MM.1S (cell line): ENCODE measurements at regions not wholly inside any gene's neighbourhood (a gene's known extent, or its start where the extent isn't known, plus 50 kb on each side); places are given as distances from the start of the nearest gene placed in this dataset.

ENCODE experiments used
- DNase-seq: peaks from one replicate; pipeline ENCODE4 v3.0.0-alpha.2; 2015
- H2AFZ ChIP-seq: fragments of 300-600 bp; sonication (generic); 2 replicates; pipeline ENCODE4 v1.6.0; 2016; ENCODE audit warnings: antibody characterized with exemption, low read length
- H3F3A ChIP-seq: fragments of 300-600 bp; sonication (generic); 2 replicates; pipeline ENCODE4 v1.6.1; 2016; ENCODE audit warnings: mild to moderate bottlenecking, antibody characterized with exemption, low read length, moderate library complexity, mixed read lengths; ENCODE audit not compliant: insufficient read depth
- H3K27ac ChIP-seq: fragments of 300-600 bp; sonication (generic); 2 replicates; pipeline ENCODE4 v1.5.1; 2016; ENCODE audit warnings: mild to moderate bottlenecking, low read length
- H3K27me3 ChIP-seq: fragments of 300-600 bp; sonication (generic); replicated peaks from 2 replicates; pipeline ENCODE4 v1.6.0; 2016; ENCODE audit warnings: low read length; ENCODE audit not compliant: insufficient read depth
- H3K36me3 ChIP-seq: fragments of 300-600 bp; sonication (generic); replicated peaks from 2 replicates; pipeline ENCODE4 v1.6.1; 2016; ENCODE audit warnings: mild to moderate bottlenecking, low read length, mixed read lengths; ENCODE audit not compliant: insufficient read depth
- H3K4me1 ChIP-seq: fragments of 300-600 bp; sonication (generic); 2 replicates; pipeline ENCODE4 v1.6.1; 2016; ENCODE audit warnings: low read length, mixed read lengths
- H3K4me2 ChIP-seq: fragments of 300-600 bp; sonication (generic); 2 replicates; pipeline ENCODE4 v1.6.0; 2016; ENCODE audit warnings: low read depth, low read length
- H3K4me3 ChIP-seq: fragments of 300-600 bp; sonication (generic); 2 replicates; pipeline ENCODE4 v1.5.1; 2016; ENCODE audit warnings: low read length, mixed read lengths
- H3K79me2 ChIP-seq: fragments of 300-600 bp; sonication (generic); 2 replicates; pipeline ENCODE4 v1.6.1; 2016; ENCODE audit warnings: mixed run types, low read length, mixed read lengths
- H3K9ac ChIP-seq: fragments of 300-600 bp; sonication (generic); 2 replicates; pipeline ENCODE4 v1.6.1; 2016; ENCODE audit warnings: low read length, mixed read lengths
- H3K9me2 ChIP-seq: fragments of 300-600 bp; sonication (generic); replicated peaks from 2 replicates; pipeline ENCODE4 v1.6.1; 2016; ENCODE audit warnings: mild to moderate bottlenecking, low read length, mixed read lengths; ENCODE audit not compliant: insufficient read depth
- H3K9me3 ChIP-seq: fragments of 300-600 bp; sonication (generic); replicated peaks from 2 replicates; pipeline ENCODE4 v1.6.1; 2016; ENCODE audit warnings: mild to moderate bottlenecking, low read length, mixed read lengths; ENCODE audit not compliant: insufficient read depth
- H4K20me1 ChIP-seq: fragments of 300-600 bp; sonication (generic); 2 replicates; pipeline ENCODE4 v1.6.1; 2016; ENCODE audit warnings: mild to moderate bottlenecking, low read length, moderate library complexity, mixed read lengths; ENCODE audit not compliant: insufficient read depth
- EZH2 ChIP-seq: fragments of 300-600 bp; sonication (generic); optimal IDR thresholded peaks from 2 replicates; pipeline ENCODE3; 2017; ENCODE audit warnings: low read depth, mild to moderate bottlenecking, antibody characterized with exemption, low read length, mixed read lengths
- EZH2phosphoT487 ChIP-seq: fragments of 300-600 bp; sonication (generic); IDR thresholded peaks from 2 replicates; pipeline ENCODE4 v1.6.1; 2018; ENCODE audit warnings: antibody characterized with exemption, low read length
- TF ChIP-seq, protein P1 (sequence below): fragments of 300-600 bp; sonication (generic); IDR thresholded peaks from 2 replicates; pipeline ENCODE4 v1.5.1; 2016; ENCODE audit warnings: antibody characterized with exemption, low read length, mixed read lengths

DNA sequence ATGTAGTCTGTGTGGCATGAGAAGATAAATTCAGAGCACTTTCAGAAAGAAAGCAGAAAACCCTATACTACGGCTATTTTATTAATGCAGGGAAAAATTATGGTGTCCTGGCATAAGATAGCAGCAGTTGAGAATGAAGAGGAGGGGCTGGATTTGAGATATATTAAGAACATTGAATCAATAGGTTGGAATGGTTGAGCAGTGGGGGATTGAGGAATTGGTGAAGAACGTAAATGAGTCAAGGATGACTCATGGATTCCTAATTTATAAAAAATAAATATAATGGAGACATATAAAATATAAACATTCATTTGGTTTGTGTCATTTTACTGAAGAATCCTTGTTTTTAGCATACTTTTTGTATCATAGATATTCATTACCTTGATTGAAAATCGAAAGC is 234.3 kb upstream of the ADAMTS5 start:
- Histone ChIP-seq H4K20me1 (no peaks in the 10 kb centered on the region), H3K4me3 (no peak overlapping the region), H3F3A (no peaks in the 10 kb centered on the region), H3K27ac (no peak overlapping the region), H3K79me2 (no peaks in the 10 kb centered on the region), H3K4me2 (no peak overlapping the region), H3K9ac (no peak overlapping the region), H3K4me1 (no peaks in the 10 kb centered on the region), H2AFZ (no peak overlapping the region), H3K27me3 (no peaks in the 10 kb centered on the region), H3K36me3 (no peaks in the 10 kb centered on the region), H3K9me2 (no peaks in the 10 kb centered on the region), H3K9me3 (no peaks in the 10 kb centered on the region)
- no peak for DNase-seq
- TF ChIP-seq EZH2 (no peak), EZH2phosphoT487 (no peak)
- TF ChIP-seq, protein P1, sequence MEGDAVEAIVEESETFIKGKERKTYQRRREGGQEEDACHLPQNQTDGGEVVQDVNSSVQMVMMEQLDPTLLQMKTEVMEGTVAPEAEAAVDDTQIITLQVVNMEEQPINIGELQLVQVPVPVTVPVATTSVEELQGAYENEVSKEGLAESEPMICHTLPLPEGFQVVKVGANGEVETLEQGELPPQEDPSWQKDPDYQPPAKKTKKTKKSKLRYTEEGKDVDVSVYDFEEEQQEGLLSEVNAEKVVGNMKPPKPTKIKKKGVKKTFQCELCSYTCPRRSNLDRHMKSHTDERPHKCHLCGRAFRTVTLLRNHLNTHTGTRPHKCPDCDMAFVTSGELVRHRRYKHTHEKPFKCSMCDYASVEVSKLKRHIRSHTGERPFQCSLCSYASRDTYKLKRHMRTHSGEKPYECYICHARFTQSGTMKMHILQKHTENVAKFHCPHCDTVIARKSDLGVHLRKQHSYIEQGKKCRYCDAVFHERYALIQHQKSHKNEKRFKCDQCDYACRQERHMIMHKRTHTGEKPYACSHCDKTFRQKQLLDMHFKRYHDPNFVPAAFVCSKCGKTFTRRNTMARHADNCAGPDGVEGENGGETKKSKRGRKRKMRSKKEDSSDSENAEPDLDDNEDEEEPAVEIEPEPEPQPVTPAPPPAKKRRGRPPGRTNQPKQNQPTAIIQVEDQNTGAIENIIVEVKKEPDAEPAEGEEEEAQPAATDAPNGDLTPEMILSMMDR = no peak

- Histone ChIP-seq H3K4me1 (no peaks in the 10 kb centered on the region), H3K9ac (no peak overlapping the region), H3K4me3 (no peak overlapping the region), H3F3A (no peaks in the 10 kb centered on the region), H3K27me3 (no peaks in the 10 kb centered on the region), H3K79me2 (no peaks in the 10 kb centered on the region), H4K20me1 (no peaks in the 10 kb centered on the region), H3K4me2 (no peak overlapping the region), H3K27ac (no peak overlapping the region), H2AFZ (no peak overlapping the region), H3K9me3 (no peaks in the 10 kb centered on the region), H3K9me2 (no peaks in the 10 kb centered on the region), H3K36me3 (no peaks in the 10 kb centered on the region)
- no peak for DNase-seq
- TF ChIP-seq EZH2phosphoT487 = no peak
- no peak for TF ChIP-seq EZH2
- TF ChIP-seq, protein P1 = no peak
Measured at GRCh38 chr21:27196651-27197050, 229.8 kb upstream of the ADAMTS5 start.

DNA sequence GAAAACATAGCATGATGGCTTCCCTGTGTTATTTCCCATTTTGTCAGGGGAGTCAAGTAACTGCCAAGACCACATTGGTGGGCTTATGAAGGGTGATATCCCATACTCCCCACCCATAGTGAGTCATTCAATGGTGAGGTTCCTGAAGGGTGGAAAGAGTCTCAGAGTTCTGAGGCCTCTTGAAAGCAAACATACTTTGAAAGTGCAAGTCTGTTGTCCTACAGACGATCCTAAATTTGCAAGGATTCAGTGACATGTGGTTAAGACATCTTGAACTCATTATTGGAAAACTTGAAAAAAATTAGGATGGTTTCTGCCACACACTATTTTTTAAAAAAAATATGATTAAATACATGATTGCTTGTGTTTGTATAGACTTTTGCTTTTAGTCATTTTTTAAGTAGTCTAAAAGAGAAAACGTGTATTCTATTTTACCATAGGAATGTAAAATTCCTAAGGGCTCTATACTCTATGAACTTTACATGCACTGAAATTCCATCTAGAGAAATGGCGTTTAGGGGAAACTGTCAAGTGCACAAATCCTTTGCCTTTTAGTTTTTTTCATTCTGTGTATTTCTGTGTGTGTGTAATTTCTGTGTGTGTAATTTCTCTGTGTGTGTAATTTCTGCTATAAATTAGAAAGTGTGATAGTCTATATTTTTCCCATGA is 225.5 kb upstream of the ADAMTS5 start:
- Histone ChIP-seq H2AFZ (no peak overlapping the region), H4K20me1 (no peaks in the 10 kb centered on the region), H3K27me3 (no peaks in the 10 kb centered on the region), H3F3A (no peaks in the 10 kb centered on the region), H3K79me2 (no peaks in the 10 kb centered on the region), H3K9me3 (no peaks in the 10 kb centered on the region), H3K4me3 (no peak overlapping the region), H3K27ac (no peak overlapping the region), H3K9ac (no peak overlapping the region), H3K4me2 (no peak overlapping the region), H3K36me3 (no peaks in the 10 kb centered on the region), H3K4me1 (no peaks in the 10 kb centered on the region), H3K9me2 (no peaks in the 10 kb centered on the region)
- no peak for TF ChIP-seq EZH2
- TF ChIP-seq EZH2phosphoT487 = no peak
- TF ChIP-seq, protein P1 = no peak
- no peak for DNase-seq
